GM21360 (cell line): ENCODE measurements at regions not wholly inside any gene's neighbourhood (a gene's known extent, or its start where the extent isn't known, plus 50 kb on each side); places are given as distances from the start of the nearest gene placed in this dataset.
"Not testable (repeated sequence)": the region's sequence is repeated elsewhere in the genome, so short reads cannot be mapped to it uniquely, and the experiment has no call there.

ENCODE experiments used
- ATAC-seq: cut with Tn5 transposase; IDR thresholded peaks from one replicate; pipeline ENCODE4 v1.9.1; 2021; ENCODE audit warnings: mild to moderate bottlenecking, moderate library complexity; ENCODE audit not compliant: unreplicated experiment

DNA sequence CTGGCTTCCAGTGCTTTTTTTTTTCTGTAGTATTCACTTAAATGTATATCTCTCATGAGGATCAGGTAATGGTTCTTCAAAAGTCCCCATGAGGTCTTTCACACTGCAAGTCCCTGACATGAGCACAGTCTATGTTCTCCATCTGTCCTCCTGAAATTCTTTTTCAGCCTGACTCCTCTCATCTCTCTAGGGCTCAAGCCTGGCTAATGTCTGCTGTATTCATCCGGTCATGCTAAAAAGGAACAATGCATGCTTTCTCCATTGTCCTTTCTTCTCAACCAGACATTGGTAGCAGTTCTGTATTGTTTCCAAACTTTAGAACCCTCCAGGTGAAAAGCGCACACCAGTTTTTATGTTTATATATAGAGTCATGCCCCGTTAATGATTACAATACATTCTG is 368.3 kb upstream of the OLFM3 start:
- no peak for ATAC-seq

DNA sequence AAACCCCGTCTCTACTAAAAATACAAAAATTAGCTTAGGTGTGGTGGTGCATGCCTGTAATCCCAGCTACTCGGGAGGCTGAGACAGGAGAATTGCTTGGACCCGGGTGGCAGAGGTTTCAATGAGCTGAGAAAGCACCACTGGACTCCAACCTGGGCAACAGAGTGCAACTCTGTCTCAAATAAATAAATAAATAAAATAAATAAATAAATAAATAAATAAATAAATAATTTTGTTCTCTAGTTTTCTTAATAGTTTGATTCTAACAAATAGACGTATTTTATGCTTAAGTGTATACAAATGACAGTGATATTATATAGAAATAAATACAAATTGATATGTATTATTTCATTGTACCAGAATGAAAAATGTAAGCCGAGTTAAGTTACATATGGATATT is 339.9 kb upstream of the OLFM3 start:
- ATAC-seq, result no peak

DNA sequence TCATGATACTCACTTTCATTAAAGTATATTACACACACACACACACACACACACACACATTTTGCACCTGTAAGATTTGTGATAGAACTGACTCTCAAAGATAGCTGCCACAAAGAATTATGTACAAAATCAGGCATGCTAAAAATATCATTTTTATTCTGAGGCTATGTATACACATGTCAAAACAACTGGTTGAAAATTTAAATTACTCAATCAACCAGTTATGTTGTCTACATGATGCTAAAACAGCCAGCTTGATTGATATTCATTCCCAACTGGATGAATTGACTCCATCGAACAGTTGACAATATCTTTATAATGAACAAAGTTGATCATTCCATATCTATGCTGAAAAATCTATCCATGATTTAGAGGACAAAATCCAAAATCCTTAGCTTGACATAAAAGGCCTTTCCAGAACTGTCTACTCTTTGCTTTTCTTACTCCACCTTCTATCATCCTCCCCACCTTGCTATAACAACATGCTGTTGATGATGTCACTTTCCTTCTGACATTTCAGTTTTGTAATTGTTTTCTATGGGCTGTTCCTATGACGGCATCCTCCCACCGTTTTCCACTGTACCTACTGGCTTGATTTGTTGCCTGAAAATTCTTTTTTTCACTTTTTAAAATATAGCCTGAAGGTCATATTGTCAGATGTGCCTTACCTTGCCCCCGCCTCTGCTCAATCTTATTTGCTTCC is 321.5 kb upstream of the OLFM3 start:
- no peak for ATAC-seq

DNA sequence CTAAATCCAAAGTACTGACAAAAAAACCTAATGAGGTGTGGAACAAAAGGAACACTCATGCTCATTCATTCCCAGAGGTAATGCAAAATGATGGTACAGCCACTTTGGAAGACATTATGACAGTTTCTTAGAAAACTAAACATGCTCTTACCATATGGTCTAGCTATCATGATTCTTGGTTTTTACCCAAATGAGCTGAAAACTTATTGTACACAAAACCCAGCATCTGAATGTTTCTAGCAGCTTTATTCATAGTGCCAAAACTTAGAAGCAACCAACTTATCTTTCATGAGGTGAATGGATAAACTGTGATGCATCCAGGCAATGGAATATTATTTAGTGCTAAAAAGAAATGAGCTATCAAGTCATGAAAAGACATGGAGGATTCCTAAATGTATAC is 318.4 kb upstream of the OLFM3 start:
- ATAC-seq, result no peak

DNA sequence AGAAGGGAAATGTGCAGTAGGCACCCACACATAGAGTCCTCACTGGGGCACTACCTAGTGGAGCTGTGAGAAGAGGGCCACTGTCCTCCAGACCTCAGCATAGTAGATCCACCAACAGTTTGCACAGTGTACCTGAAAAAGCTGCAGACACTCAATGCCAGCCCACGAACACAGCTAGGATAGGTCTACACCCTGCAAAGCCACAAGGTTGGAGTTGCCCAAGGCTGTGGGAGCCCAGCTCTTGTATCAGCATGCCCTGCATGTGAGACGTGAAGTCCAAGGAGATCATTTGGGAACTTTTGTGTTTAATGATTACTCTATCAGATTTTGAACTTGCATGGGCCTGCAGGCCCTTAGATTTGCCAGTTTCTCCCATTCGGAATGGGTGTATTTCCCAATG is 299.4 kb upstream of the OLFM3 start:
- no peak for ATAC-seq

DNA sequence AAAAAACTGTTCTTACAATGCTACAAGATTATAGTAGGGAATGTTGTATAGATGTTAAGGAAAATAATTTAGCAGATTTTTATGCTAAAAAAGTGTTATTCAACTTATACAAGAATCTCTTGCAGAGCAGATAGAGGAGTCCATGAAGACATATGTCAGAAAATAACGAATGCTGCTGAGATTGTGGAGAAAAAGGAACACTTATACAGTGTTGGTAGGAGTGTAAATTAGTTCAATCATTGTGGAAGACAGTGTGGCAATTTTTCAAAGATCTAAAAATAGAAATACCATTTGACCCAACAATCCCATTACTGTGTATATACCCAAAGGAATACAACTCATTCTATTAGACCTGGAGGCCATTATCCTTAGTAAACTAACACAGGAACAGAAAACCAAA is 286.2 kb upstream of the OLFM3 start:
- no peak for ATAC-seq

DNA sequence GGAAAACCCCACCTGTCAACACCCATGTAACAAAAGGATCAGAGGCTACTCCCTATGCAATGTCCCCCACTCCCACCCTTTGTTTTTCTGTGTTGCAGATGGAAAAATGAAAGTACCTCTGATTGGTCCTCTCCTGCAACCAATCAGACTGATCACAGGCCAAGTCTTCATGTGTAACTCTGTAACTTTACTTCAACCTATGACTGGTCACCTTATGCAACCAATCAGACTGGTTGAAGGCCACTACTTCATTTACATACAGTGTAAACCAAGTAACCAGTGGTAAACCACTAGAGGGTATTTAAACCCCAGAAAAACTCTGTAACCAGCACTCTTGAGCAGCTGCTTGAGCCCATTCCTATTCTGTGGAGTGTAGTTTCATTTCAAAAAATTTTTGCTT is 266.3 kb upstream of the OLFM3 start:
- no peak for ATAC-seq

DNA sequence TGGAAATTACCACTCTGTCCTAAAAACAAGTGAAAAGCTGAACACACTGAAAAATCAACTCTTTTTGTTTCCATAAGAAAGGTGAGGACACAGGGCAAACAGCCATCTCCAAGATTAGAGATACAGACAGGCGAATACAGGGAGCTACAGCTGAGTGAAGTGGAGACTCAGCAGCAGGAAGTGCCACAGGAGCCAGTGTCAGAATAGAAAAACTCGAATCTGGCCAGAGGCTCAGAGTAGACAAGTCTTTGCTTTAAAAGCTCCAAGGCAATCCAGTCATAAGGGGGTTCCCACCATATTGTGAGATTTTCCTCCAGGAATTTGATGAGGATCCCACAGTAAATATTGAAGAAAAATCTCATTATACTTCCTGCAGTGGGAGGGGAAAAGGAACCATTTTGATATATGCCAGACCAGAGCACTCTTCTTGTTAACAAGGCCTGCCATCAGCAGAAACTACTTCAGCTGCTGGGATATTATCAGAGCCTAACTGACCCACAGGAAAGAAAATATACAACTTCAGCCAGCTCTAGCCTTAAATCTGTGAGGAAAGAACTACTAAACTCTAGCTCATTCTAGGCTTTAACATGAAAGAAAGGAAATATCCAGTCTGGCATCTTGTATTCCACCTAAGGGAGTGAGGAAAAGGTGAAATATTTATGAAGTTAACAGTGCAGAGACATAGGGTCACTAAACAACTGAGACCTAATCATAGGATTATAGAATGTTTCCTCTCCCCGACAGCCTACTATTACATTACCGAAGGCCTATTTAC is 256.2 kb upstream of the OLFM3 start:
- ATAC-seq, result no peak

DNA sequence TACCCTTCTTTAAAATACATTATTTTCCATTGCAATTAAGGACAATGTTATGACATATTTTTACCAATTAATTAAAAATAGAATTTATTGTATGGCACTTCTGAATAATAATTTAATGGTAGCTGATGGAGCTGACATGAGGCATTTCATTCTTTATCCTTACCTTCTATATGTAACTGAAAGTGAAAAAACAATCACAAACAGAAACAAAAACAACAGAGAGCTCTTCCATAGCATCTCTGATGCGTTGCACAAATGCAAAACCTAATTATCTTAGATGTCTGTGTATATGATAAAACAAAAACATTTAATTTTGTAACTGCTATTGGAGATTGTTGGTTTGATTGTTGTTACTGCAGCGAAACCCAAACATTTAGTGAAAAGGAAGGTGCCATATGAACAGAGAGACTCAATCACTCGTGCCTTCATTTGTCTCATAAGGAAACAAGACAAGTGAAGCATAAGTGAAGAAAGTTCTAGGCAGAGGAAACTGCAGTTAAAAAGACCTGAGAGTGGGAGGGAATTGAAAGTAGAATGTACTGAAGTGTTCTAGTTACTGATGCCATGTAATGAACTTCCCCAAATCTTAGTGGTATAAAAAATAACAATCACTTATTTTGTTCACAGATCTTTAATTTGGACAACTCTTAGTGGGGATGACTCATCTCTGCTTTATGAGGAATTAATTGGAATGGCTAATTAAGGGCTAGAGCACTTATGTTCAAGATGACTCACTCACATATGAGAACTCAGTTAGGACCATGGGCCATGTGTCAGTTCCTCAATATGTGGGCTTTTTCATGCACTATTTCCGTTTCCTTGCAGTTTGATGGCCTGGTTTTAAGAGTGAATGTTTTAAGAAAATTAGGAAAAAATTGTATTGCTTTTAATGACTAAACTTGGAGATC is 245.0 kb upstream of the OLFM3 start:
- ATAC-seq, result peak; percentile 83

DNA sequence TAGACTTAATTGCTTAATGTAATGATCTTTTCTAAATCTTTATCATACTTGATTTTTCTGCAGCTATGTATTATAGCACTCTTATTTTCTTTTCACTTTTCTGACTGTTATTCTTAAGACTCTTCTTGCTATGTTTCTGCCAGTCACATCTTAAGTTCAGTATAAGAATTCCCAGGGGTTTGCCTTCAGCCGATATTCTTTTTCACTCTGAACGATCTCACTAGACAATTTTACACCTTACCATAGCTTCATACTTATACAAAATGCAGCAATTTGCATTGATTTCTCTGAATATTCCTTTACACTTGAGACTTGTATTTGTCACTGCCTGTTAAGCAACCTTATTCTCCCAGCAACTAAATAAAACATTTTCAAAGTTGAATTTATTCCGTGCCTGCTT is 242.5 kb upstream of the OLFM3 start:
- no peak for ATAC-seq

DNA sequence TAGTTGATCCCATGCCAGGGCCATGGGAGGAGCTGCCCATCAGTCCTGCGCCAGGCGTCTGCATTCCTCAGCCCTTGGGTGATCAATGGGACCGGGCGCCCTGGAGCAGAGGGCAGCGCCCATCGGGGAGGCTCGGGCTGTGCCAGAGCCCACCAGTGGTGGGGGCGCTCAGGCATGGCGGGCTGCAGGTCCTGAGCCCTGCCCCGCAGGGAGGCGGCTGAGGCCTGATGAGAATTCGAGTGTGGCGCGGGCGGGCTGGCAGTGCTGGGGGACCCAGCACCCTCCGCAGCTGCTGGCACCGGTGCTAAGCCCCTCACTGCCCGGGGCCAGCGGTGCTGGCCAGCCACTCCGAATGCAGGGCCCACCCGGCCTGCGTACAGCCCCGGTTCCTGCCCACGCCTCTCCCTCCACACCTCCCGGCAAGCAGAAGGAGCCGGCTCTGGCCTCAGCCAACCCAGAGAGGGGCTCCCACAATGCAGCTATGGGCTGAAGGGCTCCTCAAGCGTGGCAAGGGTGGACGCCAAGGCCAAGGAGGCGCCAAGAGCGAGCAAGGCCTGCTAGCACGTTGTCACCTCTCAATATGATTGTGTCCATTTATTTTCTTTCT is 238.1 kb upstream of the OLFM3 start:
- ATAC-seq, result no peak

DNA sequence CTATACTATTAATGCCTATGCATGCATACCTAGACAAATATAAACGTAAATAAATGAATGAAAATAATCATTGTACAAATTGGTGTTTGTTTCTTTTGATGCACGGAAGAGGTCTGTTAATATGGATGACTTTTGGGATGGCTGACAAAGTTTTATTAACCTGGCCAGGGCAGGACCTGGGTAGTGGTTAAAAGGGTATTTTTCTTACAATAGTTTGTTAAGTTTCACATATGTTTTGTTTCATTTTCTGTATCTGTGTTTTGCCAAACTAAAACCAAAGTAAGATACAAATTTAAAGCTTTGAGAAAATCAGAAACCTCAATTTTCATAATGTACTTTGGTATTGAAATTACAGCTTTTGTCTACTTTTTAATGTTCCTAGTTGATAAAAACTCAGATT is 222.7 kb upstream of the OLFM3 start:
- no peak for ATAC-seq

DNA sequence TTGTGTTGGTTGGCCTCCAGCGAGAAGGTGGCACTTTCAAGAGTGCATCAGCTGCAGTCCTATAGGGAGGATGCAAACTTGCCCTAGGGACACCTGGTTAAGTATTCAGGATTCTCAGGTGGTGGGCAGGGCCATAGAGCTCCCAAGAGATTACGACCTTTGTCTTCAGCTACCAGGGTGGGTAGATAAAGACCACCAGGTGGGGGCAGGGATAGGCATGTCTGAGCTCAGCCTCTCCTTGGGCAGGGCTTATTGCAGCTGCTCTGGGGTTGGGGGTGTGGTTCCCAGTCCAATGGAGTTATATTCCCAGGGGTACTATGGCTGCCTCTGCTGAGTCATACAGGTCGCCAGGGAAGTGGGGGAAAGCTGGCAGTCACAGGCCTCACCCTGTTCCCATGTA is 214.2 kb upstream of the OLFM3 start:
- ATAC-seq, result not testable (repeated sequence)

DNA sequence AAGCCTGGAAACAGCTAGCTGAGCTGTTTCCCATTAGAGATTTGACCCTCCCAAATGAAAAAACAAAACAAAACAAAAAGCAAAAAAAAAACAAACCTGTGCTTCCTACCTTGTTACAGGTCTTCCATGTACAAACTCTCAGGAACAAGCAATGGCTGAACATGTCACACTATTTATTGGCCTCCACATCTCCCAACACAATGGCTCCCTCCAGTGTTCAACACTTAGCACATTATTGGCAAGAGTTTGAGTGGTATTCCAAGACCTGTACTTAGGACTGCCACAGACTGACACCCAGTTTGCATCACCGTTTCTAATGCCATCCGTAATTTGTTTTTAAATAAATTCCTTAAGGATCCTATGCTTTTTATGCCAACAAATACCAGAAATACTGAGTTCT is 195.0 kb upstream of the OLFM3 start:
- peak; percentile 72 for ATAC-seq

DNA sequence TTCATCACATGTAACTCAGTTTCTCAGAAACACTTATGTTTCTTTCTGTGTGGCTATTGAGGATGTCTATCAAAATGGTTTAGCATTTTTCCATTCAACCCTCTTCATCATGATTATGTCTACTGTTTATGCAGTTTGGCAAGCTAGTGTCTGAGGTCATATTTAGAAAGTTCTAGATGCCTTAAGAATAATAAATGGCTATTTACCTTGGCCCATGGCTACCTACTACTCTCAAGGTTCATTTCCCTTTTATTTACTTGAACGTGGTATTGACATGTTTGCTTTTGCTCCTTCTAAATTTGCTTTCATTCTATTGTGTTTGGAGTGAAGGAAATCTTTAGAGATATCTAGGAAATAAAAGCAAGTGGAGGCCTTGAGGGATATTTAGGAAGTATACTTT is 193.7 kb upstream of the OLFM3 start:
- ATAC-seq, result no peak

DNA sequence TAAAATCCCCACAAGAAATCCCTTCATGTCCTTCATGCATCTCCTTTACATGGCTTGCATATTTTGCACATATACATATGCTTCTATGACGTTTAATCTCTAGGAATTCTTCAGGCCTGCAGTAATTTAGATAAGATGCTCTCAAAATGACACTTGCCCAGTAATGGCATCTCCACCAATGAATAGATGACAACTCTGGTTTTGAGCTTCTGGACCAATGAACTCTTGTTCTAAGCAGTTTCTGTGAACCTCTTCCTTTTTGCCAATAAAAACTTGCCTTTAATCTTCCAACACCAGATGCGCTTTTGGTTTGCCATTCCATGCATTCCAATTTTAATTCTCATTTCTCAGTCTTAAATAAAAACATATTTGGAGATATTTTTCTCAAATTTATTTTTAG is 189.8 kb upstream of the OLFM3 start:
- ATAC-seq, result no peak

DNA sequence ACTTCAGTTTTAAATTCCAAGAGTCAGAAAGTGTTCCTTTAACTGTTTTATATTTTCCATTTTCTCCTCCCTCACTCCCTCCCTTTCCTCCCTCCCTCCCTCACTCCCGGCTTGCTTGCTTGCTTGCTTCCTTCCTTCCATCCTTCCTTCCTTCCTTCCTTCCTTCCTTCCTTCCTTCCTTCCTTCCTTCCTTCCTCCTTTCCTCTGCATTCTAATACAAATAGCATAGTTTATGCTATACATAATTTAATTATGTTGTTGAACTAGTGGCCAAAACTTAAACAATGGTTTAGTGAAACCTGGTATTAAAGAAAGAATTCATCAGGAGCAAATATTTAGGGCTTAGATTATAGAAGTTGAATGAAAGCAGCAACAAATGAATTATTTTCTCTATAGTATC is 188.5 kb upstream of the OLFM3 start:
- ATAC-seq, result no peak

DNA sequence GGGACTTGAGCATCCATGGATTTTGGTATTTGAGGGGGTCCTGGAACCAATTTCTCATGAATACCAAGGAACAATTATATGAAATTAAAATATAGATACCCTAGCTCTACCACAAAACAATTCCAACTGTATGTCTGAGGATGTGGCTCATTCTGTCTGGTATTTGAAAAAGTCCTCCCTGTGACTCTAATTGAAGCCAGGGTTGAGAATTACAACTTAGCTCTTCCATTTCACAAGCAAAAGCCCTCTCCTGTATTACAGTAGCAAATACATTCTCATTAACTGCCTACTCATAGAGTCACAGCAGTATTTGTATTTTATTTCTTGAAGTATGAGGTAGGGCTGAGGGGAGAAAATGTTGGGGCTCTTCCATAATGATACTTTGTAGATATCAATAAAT is 187.8 kb upstream of the OLFM3 start:
- no peak for ATAC-seq

DNA sequence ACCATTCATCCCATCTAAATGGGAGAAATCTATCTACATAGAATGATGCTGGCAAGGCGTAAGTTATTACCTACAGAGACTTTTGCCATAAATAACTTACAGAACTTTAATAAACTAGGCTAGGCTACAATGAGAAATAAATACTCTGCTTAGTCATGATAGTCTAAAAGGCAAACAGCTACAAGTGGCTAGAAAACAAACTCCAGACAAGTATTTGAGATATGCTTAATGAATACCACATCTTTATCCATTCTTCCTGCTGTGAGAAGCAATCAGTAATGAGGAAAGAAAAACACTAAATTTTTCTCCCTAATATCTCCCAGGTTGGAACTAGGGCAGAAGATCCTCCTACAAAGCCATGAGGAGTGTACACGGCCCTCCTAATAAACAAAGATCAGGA is 187.0 kb upstream of the OLFM3 start:
- no peak for ATAC-seq

DNA sequence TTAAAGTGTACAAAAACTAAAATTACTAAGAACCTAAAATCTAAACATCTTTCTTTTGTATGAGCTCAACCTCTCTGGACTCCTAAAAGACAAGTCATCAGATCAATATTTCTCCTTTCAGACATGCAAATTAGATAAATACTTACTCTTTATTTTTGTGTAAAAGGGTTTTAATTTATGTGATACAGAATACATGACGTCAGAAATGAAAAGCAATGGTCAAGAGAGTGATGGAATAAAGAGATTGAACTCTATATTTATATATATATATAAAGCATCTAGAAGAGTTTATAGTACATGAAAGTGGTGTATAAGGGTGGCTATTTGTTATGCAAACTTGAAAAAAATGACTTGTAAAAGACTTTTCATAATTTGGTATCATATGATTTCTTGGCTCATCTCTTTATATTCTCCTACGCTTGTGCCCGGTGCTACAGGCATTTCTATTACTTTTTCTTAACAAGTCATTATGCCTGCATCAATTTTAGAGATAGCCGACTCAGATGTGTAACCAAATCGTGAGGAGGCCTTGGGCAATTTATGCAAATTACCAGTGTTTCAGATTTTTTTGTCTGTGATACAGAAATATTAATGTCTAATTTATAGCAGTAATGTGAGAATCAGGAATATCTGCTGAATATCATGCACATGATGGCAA is 186.0 kb upstream of the OLFM3 start:
- ATAC-seq, result no peak

DNA sequence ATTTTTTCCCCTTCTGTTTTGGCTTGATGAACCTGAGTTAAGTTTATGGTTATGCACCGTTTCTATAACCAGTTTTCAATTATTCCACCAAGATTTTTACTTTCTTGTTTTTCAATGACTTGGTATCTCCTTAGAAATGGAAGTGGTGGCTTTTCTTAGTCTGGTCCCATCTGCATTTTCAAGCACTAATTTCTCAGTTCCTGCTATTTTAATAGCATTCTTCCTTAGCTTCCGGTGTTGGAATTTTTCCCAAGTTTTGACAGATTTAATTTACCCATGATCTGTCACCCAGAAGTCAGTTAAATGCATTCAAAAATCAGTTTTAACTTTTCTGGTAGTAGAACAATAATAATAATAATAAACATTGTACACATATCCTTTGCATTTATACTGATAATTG is 184.6 kb upstream of the OLFM3 start:
- no peak for ATAC-seq
